ENCODE measurements at regions not wholly inside any gene's neighbourhood (a gene's known extent, or its start where the extent isn't known, plus 50 kb on each side); places are given as distances from the start of the nearest gene placed in this dataset.

DNA sequence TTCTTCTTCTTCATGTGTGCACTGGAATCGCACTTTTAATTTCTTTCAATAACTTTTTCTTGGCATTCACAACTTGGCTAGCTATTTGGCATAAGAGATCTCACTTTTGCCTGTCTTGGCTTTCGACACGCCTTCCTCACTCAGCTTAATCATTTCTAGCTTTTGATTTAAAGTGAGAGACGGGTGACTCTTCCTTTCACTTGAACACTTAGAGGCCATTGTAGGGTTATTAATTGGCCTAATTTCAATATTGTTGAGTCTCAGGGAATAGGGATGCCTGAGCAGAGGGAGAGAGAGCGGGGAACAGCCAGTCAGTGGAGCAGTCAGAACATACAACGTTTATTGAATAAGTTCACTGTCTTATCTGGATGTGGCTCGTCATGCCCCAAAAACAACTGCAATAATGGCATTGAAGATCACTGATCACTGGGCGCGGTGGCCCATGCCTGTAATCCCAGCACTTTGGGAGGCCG is 200.3 kb downstream of the SEC14L1 start:
- TF ChIP-seq POLR2A (IDR thresholded peaks at IDR 0.05; ENCODE audit: low read depth, low read length) (no peak), TAF1 (IDR thresholded peaks at IDR 0.05; ENCODE audit: low read depth, low read length) (no peak), POLR2AphosphoS5 (IDR thresholded peaks at IDR 0.05; ENCODE audit: low read depth, low read length) (no peak), PAX5 (IDR thresholded peaks at IDR 0.05; ENCODE audit: insufficient read depth, low read length, severe bottlenecking) (no peak), SPI1 (IDR thresholded peaks at IDR 0.05; ENCODE audit: low read depth, low read length) (no peak)
